ENCODE measurements at regions not wholly inside any gene's neighbourhood (a gene's known extent, or its start where the extent isn't known, plus 50 kb on each side); places are given as distances from the start of the nearest gene placed in this dataset.

GRCh38 chr11:92595052-92595451, 370.4 kb downstream of the FAT3 start:
- DNase-seq, result no peak
- H3K4me2 ChIP-seq (ENCODE audit: insufficient read depth, insufficient read length, low read length), result no peak overlapping the region
- no CpG with 5 or more reads among the region's 1 CpG for WGBS (ENCODE audit: extremely low coverage, insufficient read length, low lambda C conversion rate)
- H2AFZ ChIP-seq (ENCODE audit: low read length), result no peak overlapping the region
- H3K14ac ChIP-seq (ENCODE audit: insufficient read depth, low read length), result no peak overlapping the region
- H4K91ac ChIP-seq (ENCODE audit: insufficient read length, low read depth, low read length), result no peak overlapping the region
- H3K9me3 ChIP-seq (ENCODE audit: control insufficient read depth, low read depth, low read length), result no peaks in the 10 kb centered on the region
- no peak overlapping the region for H3K4ac ChIP-seq (ENCODE audit: low read depth, low read length)
- no peaks in the 10 kb centered on the region for H3K27me3 ChIP-seq (ENCODE audit: insufficient read depth, low read length)
- no peak overlapping the region for H2BK15ac ChIP-seq (ENCODE audit: low read depth, low read length)
- Mint-ChIP-seq H3K27ac (no peak overlapping the region), H3K9me3 (no peaks in the 10 kb centered on the region), H3K36me3 (ENCODE audit: insufficient read depth in 1 of 3, low read depth in 3 of 3) (peaks cover 0 to 3% (median 0%) of the 10 kb centered on the region in 3 experiments; a peak in 3 of 7 replicates), H3K4me3 (no peak overlapping the region), H3K27me3 (ENCODE audit: low read depth) (no peaks in the 10 kb centered on the region), H3K4me1 (no peaks in the 10 kb centered on the region)
- H4K8ac ChIP-seq (replicated peaks; ENCODE audit: insufficient read length, low read depth, low read length), result no peak overlapping the region
- H3K4me1 ChIP-seq (ENCODE audit: insufficient read depth, low read length), result no peaks in the 10 kb centered on the region
- no peak overlapping the region for H3K56ac ChIP-seq (ENCODE audit: insufficient read length, low read depth, low read length)
- no peak overlapping the region for H3T11ph ChIP-seq (ENCODE audit: low read length)
- H2AK5ac ChIP-seq (ENCODE audit: insufficient read length, low read length), result no peak overlapping the region
- H2BK20ac ChIP-seq (ENCODE audit: low read depth, low read length, poor library complexity, severe bottlenecking), result no peak overlapping the region
- no peaks in the 10 kb centered on the region for H3K79me1 ChIP-seq (ENCODE audit: insufficient read depth, low read depth, low read length, poor library complexity, severe bottlenecking)
- no peak overlapping the region for H2BK5ac ChIP-seq (ENCODE audit: insufficient read length, low read length)
- no peak overlapping the region for H2BK120ac ChIP-seq (ENCODE audit: low read depth, low read length, poor library complexity, severe bottlenecking)
- H3K9ac ChIP-seq (ENCODE audit: extremely low read depth, insufficient read length, low read length), result no peak overlapping the region
- no peaks in the 10 kb centered on the region for H3K79me2 ChIP-seq (ENCODE audit: insufficient read depth, low read length)
- no peak overlapping the region for H3K18ac ChIP-seq (ENCODE audit: insufficient read length, low read depth, low read length)
- no peak overlapping the region for H4K5ac ChIP-seq (ENCODE audit: insufficient read length, low read depth, low read length)
- H4K20me1 ChIP-seq (ENCODE audit: control insufficient read depth, insufficient read depth, insufficient read length), result no peaks in the 10 kb centered on the region
- TF ChIP-seq CTCF (conservative IDR thresholded peaks at IDR 0.05), result no peak
- H3K23ac ChIP-seq (ENCODE audit: insufficient read length, low read depth, low read length), result no peak overlapping the region
- H2BK12ac ChIP-seq (ENCODE audit: insufficient read length, low read depth, low read length), result no peak overlapping the region
- H3K23me2 ChIP-seq (ENCODE audit: insufficient read length, low read depth, low read length, poor library complexity, severe bottlenecking), result no peaks in the 10 kb centered on the region
- H3K27ac ChIP-seq (ENCODE audit: insufficient read length, low read depth, low read length), result no peak overlapping the region
